Epithelial cell of proximal tubule (primary cell): ENCODE measurements at regions not wholly inside any gene's neighbourhood (a gene's known extent, or its start where the extent isn't known, plus 50 kb on each side); places are given as distances from the start of the nearest gene placed in this dataset.
"Not testable (repeated sequence)": the region's sequence is repeated elsewhere in the genome, so short reads cannot be mapped to it uniquely, and the experiment has no call there.

Source experiments
- DNase-seq: peaks from one replicate; pipeline ENCODE4 v3.0.0-alpha.2; 2011; ENCODE audit warnings: low read depth
- H3K4me3 ChIP-seq: 2 replicates; pipeline ENCODE4 v1.5.1; 2011; ENCODE audit warnings: low read depth, mild to moderate bottlenecking, low read length
- CTCF ChIP-seq: conservative IDR thresholded peaks from 2 replicates; pipeline ENCODE4 v1.5.1; 2012; ENCODE audit warnings: low read depth, mild to moderate bottlenecking, low read length

GRCh38 chr21:14677013-14677412, 130.9 kb upstream of the SAMSN1 start:
- TF ChIP-seq CTCF = no peak
- DNase-seq = no peak
- H3K4me3 ChIP-seq = no peak overlapping the region

- no peak for DNase-seq
- no peak overlapping the region for H3K4me3 ChIP-seq
- no peak for TF ChIP-seq CTCF
These were observed 129.8 kb upstream of the SAMSN1 start for GRCh38 chr21:14675774-14676530.

GRCh38 chr21:14673649-14674048, 127.5 kb upstream of the SAMSN1 start:
- no peak for TF ChIP-seq CTCF
- no peak overlapping the region for H3K4me3 ChIP-seq
- no peak for DNase-seq

- DNase-seq = no peak
- H3K4me3 ChIP-seq = no peak overlapping the region
- no peak for TF ChIP-seq CTCF
These were observed 126.4 kb upstream of the SAMSN1 start for GRCh38 chr21:14672466-14672865.

GRCh38 chr21:14670409-14670808, 124.3 kb upstream of the SAMSN1 start:
- H3K4me3 ChIP-seq = no peak overlapping the region
- TF ChIP-seq CTCF = no peak
- DNase-seq = no peak

- not testable (repeated sequence) for H3K4me3 ChIP-seq, DNase-seq
These were observed 123.0 kb upstream of the SAMSN1 start for GRCh38 chr21:14669092-14669491.

- no peak for DNase-seq
- no peak overlapping the region for H3K4me3 ChIP-seq
- TF ChIP-seq CTCF = no peak
These were observed 111.3 kb upstream of the SAMSN1 start for GRCh38 chr21:14657241-14658008.
